ENCODE measurements at regions not wholly inside any gene's neighbourhood (a gene's known extent, or its start where the extent isn't known, plus 50 kb on each side); places are given as distances from the start of the nearest gene placed in this dataset.

DNA sequence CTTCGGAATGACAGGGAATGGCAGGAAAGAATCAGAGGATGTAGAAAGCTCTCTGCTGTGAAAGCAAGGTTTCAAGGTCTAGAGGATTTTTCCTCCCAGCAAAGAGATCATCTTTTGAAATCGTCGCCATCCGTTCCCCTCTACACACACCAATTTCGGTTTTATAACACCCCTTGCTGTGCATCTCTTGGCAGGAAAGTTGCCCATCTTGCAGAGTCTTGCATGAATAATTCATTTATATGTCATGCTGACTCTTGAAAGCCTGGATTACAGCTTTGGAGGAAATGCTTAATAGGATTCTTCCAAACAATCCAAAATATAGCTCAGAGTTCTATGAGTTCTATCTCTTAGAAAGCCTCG is 262.7 kb downstream of the CHL1 start:
- intact Hi-C loops (cut with micrococcal nuclease), result no loop called here

DNA sequence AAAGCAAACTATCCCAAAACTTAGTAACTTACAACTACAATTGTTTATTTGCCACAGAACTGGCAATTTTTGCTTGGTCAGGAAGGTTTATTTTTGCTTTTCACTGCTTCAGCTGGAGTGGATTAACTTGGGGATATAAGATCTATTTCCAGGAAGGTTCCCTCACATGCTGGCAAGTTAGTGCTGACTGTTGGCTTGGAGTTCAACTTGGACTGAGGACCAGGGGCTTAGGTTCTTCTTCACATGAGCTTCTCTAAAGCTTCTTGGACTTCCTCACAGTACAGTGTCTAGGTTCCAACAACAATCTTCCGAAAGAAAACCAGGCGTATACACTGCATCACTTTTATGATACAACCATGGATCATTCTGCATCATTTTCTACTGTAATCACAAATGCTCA is 264.4 kb downstream of the CHL1 start:
- intact Hi-C loops (cut with micrococcal nuclease), result no loop called here

DNA sequence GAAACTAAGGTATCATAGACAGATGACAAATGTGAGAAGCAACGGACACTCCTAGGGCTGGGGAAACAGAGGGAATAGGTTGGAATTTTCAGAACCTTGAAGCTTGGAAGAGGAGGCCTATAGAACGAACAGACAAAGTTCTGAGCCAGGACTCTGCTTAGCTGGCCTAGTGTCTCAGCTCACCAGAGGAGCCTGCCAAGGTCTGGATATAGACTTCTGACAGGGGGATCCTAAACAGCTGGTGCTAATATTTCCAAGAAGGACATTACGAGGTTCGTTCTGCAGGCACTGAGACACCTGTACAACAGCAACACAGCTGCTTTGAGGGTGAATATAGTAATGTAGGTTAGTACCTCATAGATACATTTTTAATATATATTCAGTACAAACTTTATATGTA is 266.3 kb downstream of the CHL1 start:
- intact Hi-C loops (cut with micrococcal nuclease), result no loop called here

DNA sequence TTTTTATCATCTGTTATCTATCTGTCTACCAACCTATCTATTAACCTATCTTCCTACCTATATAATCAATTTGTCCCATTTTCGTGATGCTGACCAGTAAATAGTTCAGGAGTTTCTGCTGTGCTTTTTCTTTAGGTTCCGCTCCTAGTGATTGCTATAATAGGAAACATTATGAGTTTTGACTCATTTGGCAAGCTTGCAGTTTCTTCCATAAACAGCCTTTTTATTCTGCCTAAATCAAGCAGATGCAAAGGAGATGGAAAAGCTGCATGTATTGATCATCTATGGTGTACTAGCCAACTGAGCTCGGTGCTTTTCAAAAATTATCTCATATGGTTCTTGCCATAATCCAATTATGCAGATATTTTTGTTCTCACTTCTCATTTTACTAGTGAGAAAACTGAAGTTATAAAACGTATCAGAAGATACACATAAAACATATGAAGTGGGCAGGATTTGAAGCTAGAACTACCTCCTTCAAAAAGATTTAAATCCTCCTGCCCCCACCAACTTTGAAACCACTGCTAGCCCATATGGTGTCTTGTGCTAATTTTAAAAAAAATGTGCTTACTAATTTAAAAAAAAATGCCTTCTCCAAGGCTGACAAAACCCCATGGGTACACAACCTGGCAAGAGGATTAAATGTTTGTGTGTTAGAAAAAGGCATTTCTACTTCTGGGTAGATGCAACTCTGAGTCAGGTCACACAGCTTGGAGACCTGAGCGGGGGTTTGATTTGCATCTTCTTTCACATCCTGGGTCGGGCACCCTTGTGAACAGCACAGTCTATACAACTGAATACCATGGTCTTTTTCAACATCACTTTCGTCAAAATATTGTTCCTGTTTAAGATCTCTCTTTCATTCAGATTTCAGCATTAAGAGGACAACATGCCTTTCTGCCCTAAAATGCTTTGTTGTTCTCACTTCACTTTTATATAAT is 267.0 kb downstream of the CHL1 start:
- intact Hi-C loops (cut with micrococcal nuclease), result no loop called here

DNA sequence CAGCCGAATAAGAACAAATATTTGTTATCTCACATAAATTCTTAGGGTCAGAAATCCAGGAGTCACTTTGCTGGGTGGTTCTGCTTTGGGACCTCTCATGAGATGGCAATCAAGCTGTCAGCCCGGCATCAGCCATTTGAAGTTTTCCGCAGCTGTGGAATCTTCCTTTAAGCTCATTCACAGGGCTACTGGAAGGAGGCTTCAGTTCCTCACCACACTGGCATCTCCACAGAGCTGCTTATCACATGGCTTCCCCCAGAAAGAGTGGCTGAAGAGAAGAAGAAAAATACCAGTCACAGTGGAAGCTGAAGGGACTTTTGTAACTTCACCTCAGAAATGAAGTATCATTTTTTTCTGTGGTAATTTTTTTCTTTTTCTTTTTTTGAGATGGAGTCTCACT is 267.7 kb downstream of the CHL1 start:
- intact Hi-C loops (cut with micrococcal nuclease), result no loop called here

DNA sequence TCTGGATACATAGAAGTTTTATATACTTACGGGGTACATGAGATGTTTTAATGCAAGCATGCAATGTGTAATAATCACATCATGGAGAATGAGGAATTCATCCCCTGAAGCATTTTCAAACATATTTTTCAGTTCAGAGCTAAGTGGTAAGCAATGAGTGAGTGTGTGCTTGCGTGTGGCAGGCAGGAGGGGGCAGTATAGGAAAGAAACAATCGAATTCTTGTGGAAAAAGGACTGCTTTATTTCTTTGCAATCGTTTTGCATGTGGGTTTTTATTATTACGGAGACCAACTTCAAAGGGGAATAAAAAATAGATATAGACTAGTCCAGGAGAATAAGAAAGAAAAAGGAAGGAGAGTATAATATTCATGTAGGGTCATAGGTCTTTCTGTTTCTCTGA is 271.6 kb downstream of the CHL1 start:
- intact Hi-C loops (cut with micrococcal nuclease), result no loop called here

DNA sequence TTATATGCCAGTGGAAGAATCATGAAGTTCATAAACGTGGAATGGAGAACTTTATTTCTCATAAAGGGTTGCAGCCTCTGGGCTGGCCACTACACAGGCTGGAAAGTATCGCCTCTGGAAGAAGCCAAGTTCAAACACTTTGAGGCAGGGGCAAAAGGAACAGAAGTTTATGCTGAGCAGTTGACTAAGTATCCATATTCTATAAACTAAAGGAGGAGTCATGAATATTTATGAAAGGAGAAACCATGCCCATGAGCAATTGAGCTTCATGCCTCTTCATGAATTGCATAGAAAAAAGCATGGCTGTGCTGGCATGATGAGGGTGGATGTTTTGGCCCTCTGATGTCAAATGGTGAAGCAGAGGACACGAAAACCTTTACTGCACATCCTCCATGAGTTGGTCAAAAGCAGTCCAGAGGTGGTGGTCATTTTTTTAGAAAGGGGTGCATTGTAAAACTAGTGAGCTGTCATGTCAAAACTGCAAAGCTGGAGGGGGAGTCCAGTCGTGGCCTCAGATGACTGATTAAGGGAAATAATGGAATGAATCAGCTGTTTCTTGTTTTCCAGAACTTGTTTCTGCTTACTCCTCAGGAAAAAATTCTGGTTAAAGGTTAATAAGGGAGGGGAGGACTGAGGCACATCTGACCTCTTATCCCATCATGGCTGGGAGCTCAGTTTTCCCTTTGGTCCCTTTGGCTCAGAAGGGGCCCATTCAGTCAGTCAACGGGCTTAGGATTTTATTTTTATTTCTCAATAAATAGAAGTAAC is 276.7 kb downstream of the CHL1 start:
- intact Hi-C loops (cut with micrococcal nuclease), result no loop called here

DNA sequence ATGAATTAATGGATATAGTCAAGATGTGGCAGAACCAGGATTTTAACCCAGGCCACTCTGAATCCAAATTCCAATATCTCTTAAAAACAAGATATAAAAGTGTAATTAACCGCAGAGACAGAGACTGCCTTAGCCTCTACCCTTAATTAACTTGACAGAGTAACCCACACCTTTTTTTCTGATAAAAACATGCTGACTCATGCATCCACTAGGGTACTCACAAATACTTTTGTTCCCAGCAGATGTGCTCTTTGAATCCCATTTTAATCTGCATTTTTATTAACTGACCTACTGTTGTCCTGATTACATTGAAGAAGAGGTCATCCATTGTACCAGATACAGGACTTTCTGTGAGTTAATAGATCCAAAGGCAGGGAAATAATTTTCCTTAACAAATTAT is 278.3 kb downstream of the CHL1 start:
- intact Hi-C loops (cut with micrococcal nuclease), result no loop called here

DNA sequence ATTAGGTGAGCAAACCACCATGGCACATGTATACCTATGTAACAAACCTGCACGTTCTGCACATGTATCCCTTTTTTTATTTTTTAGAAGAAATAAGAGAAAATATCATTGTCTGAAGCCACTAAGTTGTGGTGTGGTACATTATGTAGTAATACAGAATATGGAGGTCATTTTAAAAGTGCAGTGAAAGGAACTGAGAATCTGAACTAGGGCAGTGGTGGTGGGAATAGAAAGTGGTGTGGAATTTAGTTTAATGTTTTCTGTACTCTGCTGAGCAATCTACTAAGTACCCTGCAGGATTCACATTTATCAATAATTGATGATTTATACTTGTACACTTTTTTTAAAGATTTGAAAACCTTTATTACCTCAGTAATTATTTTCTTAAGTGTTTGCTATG is 283.5 kb downstream of the CHL1 start:
- intact Hi-C loops (cut with micrococcal nuclease), result no loop called here

DNA sequence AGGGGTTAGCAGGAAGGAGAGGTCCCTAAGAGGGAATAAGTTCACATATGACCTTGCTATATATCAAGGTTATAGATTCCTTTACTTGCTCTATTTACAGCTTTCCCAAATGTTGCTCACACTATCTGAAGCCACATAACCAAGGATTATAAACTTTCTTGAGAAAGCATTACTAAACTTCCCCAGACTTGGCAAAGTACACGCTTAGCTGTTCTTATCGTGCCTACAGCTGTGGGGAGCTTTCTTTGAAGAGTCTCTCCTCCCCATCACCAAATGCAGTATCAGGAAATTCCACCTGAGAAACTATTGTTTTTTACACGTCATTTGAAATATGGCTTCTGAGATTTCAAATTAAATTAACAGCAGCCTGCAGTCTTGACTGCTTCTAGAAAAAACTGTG is 284.5 kb downstream of the CHL1 start:
- intact Hi-C loops (cut with micrococcal nuclease), result no loop called here

DNA sequence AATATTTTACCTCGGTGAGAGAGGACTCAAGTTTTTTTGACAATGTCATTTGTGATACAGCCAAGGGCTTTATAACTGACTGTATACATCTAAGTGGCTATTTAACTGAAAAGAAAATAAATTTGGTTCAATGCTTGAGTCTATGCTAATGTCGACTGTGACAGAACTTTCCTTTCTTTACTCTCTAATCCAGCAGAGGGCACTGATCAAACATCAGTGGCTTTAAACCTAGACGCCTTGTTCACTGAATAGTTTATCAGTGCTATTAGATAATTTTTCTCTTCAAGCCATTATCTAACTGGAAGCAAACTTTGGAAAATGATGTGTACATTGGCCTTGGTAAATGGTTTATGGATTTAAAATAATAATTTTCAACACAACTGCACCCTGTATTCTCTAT is 285.1 kb downstream of the CHL1 start:
- intact Hi-C loops (cut with micrococcal nuclease), result no loop called here

DNA sequence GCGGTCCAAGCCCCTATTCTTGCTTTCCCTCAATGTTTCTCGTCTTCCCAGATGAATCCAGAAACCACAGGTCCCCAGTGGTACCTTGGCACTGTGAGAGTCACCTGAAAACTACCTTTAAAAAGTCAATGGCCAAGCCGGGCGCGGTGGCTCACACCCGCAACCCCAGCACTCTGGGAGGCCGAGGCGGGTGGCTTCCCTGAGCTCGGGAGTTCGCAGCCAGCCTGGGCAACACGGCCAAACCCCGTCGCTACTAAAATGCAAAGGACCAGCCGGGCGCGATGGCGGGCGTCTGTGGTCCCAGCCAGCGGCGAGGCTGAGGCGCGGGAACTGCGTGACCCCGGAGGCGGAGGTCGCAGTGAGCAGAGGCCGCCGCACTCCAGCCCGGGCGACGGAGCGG is 285.9 kb downstream of the CHL1 start:
- intact Hi-C loops (cut with micrococcal nuclease), result no loop called here

DNA sequence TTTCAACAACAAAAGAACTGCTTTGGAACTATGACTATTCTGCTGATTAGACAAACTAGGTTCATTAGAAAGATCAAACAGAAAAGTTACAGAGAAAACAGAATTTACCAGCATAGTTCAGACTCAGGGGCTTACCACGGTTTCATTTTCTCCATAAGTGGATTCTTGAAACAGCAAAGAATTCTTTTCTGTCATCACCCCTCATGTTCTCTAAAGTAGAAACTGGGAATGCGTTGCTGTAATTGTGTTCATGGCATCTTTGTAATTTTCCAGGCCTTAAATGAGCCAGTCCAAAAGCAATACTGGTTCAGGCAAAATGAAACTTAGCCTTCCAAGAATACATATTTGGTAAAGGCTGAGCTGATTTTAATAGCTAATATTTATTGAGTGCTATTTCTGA is 287.8 kb downstream of the CHL1 start:
- intact Hi-C loops (cut with micrococcal nuclease), result no loop called here

DNA sequence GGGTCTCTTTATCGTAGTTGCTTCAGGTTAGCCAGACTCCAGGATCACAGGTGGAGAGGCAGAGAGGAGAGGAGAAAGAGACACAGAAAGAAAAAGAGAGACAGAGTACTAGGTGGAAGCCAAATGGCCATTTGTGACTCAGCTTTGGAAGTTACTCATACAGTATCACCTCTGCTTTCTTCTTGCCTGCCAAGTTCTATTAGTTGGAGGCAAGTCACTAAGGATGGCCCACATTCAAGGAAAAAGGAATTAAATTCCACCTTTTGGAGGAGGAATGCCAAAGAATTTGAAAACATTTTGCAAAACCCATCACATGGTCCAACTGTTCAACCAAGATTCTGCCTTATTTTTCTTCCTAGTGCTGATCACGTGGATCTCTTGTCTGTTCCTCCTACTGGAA is 291.1 kb downstream of the CHL1 start:
- intact Hi-C loops (cut with micrococcal nuclease), result no loop called here

DNA sequence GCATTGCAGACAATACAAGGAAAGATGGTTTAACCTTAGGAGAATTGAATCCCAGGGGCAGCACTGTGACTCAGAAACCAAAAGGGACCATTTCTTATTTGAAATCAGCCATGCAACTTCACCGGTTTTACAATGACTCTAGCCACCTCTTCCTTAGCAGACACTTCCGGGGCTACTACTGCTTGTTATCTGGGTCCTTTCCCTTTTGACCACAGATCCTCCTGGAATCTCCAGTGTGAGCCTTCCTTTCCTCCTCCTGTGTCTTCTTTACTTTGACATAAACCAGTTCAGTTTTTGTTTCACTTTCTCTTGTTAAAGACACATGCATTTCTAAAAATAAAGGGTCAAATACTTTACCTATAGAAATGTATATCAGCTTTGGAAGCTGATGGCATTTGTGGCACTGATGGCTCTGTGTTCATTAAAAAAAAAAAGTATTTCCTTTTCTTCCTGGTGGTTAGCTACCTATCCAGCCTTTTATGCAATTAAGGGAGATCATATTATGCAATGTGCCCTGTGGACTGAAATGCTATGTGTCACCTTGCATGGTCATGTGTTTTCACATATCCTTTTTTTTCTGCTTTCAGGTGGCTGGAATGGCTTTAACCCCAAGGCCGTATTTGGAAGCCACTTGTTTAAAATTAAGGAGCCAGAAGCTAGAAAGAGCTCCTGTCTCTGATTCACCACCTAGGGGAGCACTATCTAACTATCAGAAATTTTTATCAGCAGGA is 296.2 kb downstream of the CHL1 start:
- intact Hi-C loops (cut with micrococcal nuclease), result no loop called here

DNA sequence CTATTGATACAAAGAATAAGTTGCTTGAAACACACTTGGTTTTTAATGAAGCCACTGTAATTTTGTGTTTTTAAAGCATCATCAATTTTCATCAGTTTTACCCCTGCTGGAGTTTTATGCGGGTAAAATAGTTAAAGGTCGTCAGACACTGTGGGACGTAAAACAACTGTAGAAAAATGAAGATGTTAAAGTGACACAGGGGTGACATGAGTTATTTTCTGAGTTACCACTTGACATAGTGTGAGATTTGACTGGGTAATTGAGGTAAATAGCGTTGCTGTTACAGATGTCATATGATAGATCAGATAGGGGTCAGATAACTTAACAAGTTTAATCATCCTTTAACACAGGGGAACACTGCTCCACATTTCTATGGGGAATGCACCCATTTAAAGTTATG is 297.6 kb downstream of the CHL1 start:
- intact Hi-C loops (cut with micrococcal nuclease), result no loop called here

DNA sequence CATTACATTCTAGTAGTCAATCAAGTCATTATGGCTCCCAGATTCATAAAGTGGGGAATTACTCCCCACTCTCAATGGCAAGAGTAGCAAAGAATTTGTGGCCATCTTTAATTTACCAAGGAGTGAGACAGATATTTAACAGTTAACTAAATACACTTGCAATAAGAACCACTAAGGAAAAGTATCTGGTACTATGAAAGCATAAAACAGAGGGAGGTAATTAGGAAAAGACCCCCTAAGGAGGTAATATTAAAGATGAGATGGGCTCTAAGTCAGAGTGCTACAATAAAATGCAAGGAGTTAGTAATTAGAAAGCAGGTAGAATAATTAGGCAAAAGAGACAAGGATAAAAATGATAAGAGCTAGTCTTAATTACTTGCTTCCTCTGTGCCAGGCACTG is 301.9 kb downstream of the CHL1 start:
- intact Hi-C loops (cut with micrococcal nuclease), result no loop called here

DNA sequence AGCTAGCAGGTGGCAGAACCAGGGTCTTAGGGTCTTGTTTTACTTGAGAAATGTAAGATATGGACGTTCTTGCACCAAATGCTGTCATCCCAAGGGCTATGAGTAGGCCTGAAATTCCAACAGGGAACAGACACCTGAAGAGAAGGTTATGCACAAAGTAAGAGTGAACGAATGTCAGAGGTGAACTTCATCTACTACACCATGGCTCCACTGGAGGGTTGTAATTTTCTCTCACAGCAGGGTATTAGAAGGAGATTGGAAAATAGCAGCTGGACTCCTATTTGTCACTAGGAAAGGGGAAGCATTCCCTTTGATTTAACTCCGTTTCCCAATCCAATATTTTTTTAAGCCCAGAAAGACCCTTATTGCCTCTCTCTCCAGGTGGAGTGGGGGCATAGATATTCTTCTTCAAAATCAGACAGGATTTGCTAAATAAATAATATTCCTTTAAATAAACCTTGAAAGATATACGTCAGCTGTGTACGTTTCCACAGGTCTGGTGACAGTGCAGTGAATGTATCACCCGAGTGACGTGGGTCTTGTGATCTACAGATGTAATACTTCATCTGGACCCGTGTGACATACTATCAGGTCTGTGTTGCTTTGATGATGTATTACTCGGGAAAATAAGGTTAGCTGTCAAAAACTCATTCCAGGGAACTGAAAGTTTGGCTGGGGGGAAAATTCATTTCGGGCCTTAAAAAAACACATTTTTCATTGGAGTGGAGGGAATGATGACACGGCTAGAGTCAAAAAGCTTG is 302.6 kb downstream of the CHL1 start:
- intact Hi-C loops (cut with micrococcal nuclease), result no loop called here

DNA sequence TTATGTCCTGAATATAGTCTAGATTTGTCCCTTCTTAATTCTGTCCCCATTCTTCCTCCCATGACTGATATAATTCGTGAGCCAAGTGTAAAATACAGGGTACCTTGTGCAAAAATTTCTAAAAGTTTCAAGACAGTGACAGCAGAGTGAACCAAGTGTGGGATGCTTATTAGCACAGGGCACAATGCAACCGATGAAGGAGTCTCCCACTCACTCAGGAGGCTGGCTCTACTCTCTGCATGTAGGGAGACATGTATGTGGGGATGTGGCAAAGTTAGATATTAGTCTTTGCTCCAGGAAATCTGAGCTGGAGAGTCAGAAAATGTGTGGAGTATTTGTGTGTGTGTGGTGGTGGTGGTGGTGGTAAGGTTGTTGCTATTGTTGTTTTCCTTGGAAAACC is 305.9 kb downstream of the CHL1 start:
- intact Hi-C loops (cut with micrococcal nuclease), result no loop called here

DNA sequence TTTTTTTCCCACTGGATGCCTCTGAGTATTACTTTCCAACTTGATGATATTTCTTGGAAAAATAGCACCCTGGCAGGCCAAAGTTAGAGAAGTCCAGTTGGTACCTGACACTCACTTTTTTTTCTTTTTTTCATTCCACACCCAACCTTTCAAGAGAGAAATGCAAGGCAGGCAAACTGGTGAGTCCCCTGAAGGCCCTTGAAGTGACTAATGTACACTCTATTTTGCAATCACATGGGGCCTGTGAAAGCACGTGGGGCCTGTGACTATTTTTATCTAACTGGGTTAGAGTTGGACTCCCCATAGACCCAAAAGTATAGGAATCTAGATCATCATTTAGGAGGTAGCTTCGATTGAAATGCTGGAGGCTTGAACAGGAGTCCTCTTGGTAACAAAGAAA is 316.7 kb downstream of the CHL1 start:
- intact Hi-C loops (cut with micrococcal nuclease), result no loop called here

DNA sequence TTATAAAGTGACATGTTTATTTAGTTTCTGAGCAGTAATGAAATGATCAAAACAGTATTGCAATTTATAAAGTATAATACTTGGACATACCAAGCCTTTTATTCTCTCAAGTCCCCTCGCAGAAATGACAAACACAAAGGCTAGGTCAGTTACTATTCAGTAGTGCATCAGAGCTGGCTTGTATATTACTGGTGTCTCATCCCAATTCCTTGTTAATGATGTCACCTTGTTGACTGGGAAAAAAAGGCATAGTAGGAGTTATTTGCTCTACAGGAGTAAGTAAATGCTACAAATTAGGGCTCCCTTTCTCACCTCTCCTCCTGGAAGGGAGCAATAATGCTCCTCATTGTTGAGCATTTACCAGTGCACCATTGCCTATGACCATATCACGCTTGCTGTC is 317.6 kb downstream of the CHL1 start:
- intact Hi-C loops (cut with micrococcal nuclease), result no loop called here
